H9 (cell line): ENCODE measurements at regions not wholly inside any gene's neighbourhood (a gene's known extent, or its start where the extent isn't known, plus 50 kb on each side); places are given as distances from the start of the nearest gene placed in this dataset.

Experiments used
- DNase-seq: peaks from one replicate; pipeline ENCODE4 v3.0.0-alpha.2; 2017
- H2AFZ ChIP-seq: one replicate; pipeline ENCODE4 v1.6.1; 2013; ENCODE audit warnings: mild to moderate bottlenecking, low read length, control low read depth, moderate library complexity
- H2AK5ac ChIP-seq: 2 replicates; pipeline ENCODE4 v1.6.1; 2013; ENCODE audit warnings: low read length, control low read depth, mixed read lengths; ENCODE audit not compliant: insufficient read length
- H2BK120ac ChIP-seq: one replicate; pipeline ENCODE4 v1.6.1; 2013; ENCODE audit warnings: low read depth, mild to moderate bottlenecking, low read length, control low read depth, inconsistent platforms; ENCODE audit not compliant: poor library complexity, severe bottlenecking
- H2BK12ac ChIP-seq: 2 replicates; pipeline ENCODE4 v1.6.1; 2013; ENCODE audit warnings: low read length, control low read depth, mixed read lengths, low read depth; ENCODE audit not compliant: insufficient read length
- H2BK15ac ChIP-seq: 2 replicates; pipeline ENCODE4 v1.6.1; 2013; ENCODE audit warnings: low read depth, low read length, control low read depth
- H2BK20ac ChIP-seq: one replicate; pipeline ENCODE4 v1.6.1; 2013; ENCODE audit warnings: low read depth, mild to moderate bottlenecking, low read length, control low read depth, inconsistent platforms; ENCODE audit not compliant: poor library complexity, severe bottlenecking
- H2BK5ac ChIP-seq: 2 replicates; pipeline ENCODE4 v1.6.1; 2013; ENCODE audit warnings: low read length, control low read depth, mixed read lengths; ENCODE audit not compliant: insufficient read length
- H3K14ac ChIP-seq: 2 replicates; pipeline ENCODE4 v1.6.1; 2013; ENCODE audit warnings: low read length, control low read depth; ENCODE audit not compliant: insufficient read depth
- H3K18ac ChIP-seq: 2 replicates; pipeline ENCODE4 v1.6.1; 2013; ENCODE audit warnings: low read depth, mild to moderate bottlenecking, mixed read lengths, low read length, control low read depth; ENCODE audit not compliant: insufficient read length
- H3K23ac ChIP-seq: 2 replicates; pipeline ENCODE4 v1.6.1; 2013; ENCODE audit warnings: low read length, control low read depth, mixed read lengths, low read depth; ENCODE audit not compliant: insufficient read length
- H3K23me2 ChIP-seq: 2 replicates; pipeline ENCODE4 v1.6.1; 2013; ENCODE audit warnings: low read depth, mild to moderate bottlenecking, mixed read lengths, low read length, control low read depth; ENCODE audit not compliant: insufficient read length, poor library complexity, severe bottlenecking
- H3K27ac ChIP-seq: 2 replicates; pipeline ENCODE4 v1.5.1; 2013; ENCODE audit warnings: low read length, control low read depth, mixed read lengths, low read depth; ENCODE audit not compliant: insufficient read length
- H3K27me3 ChIP-seq: 2 replicates; pipeline ENCODE4 v1.6.1; 2013; ENCODE audit warnings: low read length, control low read depth, inconsistent platforms; ENCODE audit not compliant: insufficient read depth
- H3K4ac ChIP-seq: 2 replicates; pipeline ENCODE4 v1.6.1; 2013; ENCODE audit warnings: low read depth, mild to moderate bottlenecking, control low read depth, inconsistent platforms, low read length, moderate library complexity
- H3K4me1 ChIP-seq: 2 replicates; pipeline ENCODE4 v1.6.1; 2013; ENCODE audit warnings: low read length, control low read depth, inconsistent platforms; ENCODE audit not compliant: insufficient read depth
- H3K4me2 ChIP-seq: 2 replicates; pipeline ENCODE4 v1.6.1; 2013; ENCODE audit warnings: low read length, control low read depth, mixed read lengths; ENCODE audit not compliant: insufficient read length, insufficient read depth
- H3K56ac ChIP-seq: 2 replicates; pipeline ENCODE4 v1.6.1; 2013; ENCODE audit warnings: low read depth, mild to moderate bottlenecking, mixed read lengths, low read length, control low read depth; ENCODE audit not compliant: insufficient read length
- H3K79me1 ChIP-seq: 2 replicates; pipeline ENCODE4 v1.6.1; 2013; ENCODE audit warnings: low read depth, mild to moderate bottlenecking, moderate library complexity, low read length, control low read depth, inconsistent platforms; ENCODE audit not compliant: insufficient read depth, poor library complexity, severe bottlenecking
- H3K79me2 ChIP-seq: 2 replicates; pipeline ENCODE4 v1.6.1; 2013; ENCODE audit warnings: low read length, control low read depth, inconsistent platforms; ENCODE audit not compliant: insufficient read depth
- H3K9ac ChIP-seq: 2 replicates; pipeline ENCODE4 v1.6.1; 2013; ENCODE audit warnings: low read length, control low read depth, mixed read lengths; ENCODE audit not compliant: insufficient read length; ENCODE audit errors: extremely low read depth
- H3K9me3 ChIP-seq: one replicate; pipeline ENCODE4 v1.6.1; 2013; ENCODE audit warnings: low read depth, low read length, inconsistent platforms; ENCODE audit not compliant: control insufficient read depth
- H3T11ph ChIP-seq: one replicate; pipeline ENCODE4 v1.6.1; 2013; ENCODE audit warnings: mild to moderate bottlenecking, low read length, control low read depth, inconsistent platforms
- H4K20me1 ChIP-seq: one replicate; pipeline ENCODE4 v1.6.1; 2013; ENCODE audit not compliant: control insufficient read depth, insufficient read length, insufficient read depth
- H4K5ac ChIP-seq: 2 replicates; pipeline ENCODE4 v1.6.1; 2013; ENCODE audit warnings: low read depth, mild to moderate bottlenecking, mixed read lengths, low read length, control low read depth; ENCODE audit not compliant: insufficient read length
- H4K8ac ChIP-seq: replicated peaks from 2 replicates; pipeline ENCODE4 v1.6.1; 2013; ENCODE audit warnings: low read length, control low read depth, mixed read lengths, low read depth; ENCODE audit not compliant: insufficient read length
- H4K91ac ChIP-seq: 2 replicates; pipeline ENCODE4 v1.6.1; 2013; ENCODE audit warnings: low read depth, mild to moderate bottlenecking, moderate library complexity, mixed read lengths, low read length, control low read depth; ENCODE audit not compliant: insufficient read length
- H3K27ac Mint-ChIP-seq, 3 experiments: 2 replicates in 2 of 3; 3 replicates in 1 of 3; pipeline ENCODE4 v1.8.0; 2020 to 2021; ENCODE audit warnings: mixed read lengths in 3 of 3, mild to moderate bottlenecking in 1 of 3, moderate library complexity in 1 of 3
- H3K27me3 Mint-ChIP-seq: 2 replicates; pipeline ENCODE4 v1.8.0; 2021; ENCODE audit warnings: low read depth, mild to moderate bottlenecking, moderate library complexity, mixed read lengths
- H3K36me3 Mint-ChIP-seq, 3 experiments: 2 replicates in 2 of 3; 3 replicates in 1 of 3; pipeline ENCODE4 v1.8.0; 2020 to 2021; ENCODE audit warnings: low read depth in 3 of 3, mixed read lengths in 3 of 3; ENCODE audit not compliant: insufficient read depth in 1 of 3
- H3K4me1 Mint-ChIP-seq, 2 experiments: 2 replicates each; pipeline ENCODE4 v1.8.0; 2020; ENCODE audit warnings: mixed read lengths in 2 of 2
- H3K4me3 Mint-ChIP-seq, 2 experiments: 2 replicates in 1 of 2; 3 replicates in 1 of 2; pipeline ENCODE4 v1.8.0; 2020 to 2021; ENCODE audit warnings: mild to moderate bottlenecking in 2 of 2, mixed read lengths in 2 of 2, moderate library complexity in 1 of 2
- H3K9me3 Mint-ChIP-seq, 2 experiments: 2 replicates in 1 of 2; 3 replicates in 1 of 2; pipeline ENCODE4 v1.8.0; 2020; ENCODE audit warnings: mild to moderate bottlenecking in 2 of 2, mixed read lengths in 2 of 2, moderate library complexity in 1 of 2
- WGBS: extraction: QIAGEN DNeasy Blood & Tissue Kit; methylation state at CpG from one replicate; pipeline ENCODE4 v1.1.7; 2013; ENCODE audit warnings: missing lambda C conversion rate, low lambda C conversion rate, mixed read lengths; ENCODE audit not compliant: insufficient read length; ENCODE audit errors: extremely low coverage; 5-methylcytosine and 5-hydroxymethylcytosine counted together
- TF ChIP-seq, protein P1 (sequence below): fragments of 200-600 bp; sonication (generic); conservative IDR thresholded peaks from 3 replicates; pipeline ENCODE4 v1.8.0; 2021; ENCODE audit warnings: antibody characterized with exemption, mild to moderate bottlenecking

GRCh38 chr10:128437786-128438345, 311.6 kb upstream of the MKI67 start:
- no peak overlapping the region for H2BK20ac ChIP-seq
- no peak overlapping the region for H4K5ac ChIP-seq
- H3K56ac ChIP-seq = no peak overlapping the region
- H3K79me2 ChIP-seq = no peaks in the 10 kb centered on the region
- no peak overlapping the region for H2AK5ac ChIP-seq
- no peaks in the 10 kb centered on the region; a peak in 1 of 5 replicates for H3K9me3 Mint-ChIP-seq
- TF ChIP-seq, protein P1, sequence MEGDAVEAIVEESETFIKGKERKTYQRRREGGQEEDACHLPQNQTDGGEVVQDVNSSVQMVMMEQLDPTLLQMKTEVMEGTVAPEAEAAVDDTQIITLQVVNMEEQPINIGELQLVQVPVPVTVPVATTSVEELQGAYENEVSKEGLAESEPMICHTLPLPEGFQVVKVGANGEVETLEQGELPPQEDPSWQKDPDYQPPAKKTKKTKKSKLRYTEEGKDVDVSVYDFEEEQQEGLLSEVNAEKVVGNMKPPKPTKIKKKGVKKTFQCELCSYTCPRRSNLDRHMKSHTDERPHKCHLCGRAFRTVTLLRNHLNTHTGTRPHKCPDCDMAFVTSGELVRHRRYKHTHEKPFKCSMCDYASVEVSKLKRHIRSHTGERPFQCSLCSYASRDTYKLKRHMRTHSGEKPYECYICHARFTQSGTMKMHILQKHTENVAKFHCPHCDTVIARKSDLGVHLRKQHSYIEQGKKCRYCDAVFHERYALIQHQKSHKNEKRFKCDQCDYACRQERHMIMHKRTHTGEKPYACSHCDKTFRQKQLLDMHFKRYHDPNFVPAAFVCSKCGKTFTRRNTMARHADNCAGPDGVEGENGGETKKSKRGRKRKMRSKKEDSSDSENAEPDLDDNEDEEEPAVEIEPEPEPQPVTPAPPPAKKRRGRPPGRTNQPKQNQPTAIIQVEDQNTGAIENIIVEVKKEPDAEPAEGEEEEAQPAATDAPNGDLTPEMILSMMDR = no peak
- H4K8ac ChIP-seq = no peak overlapping the region
- no CpG with 5 or more reads among the region's 13 CpGs for WGBS
- no peak overlapping the region for H3K18ac ChIP-seq
- no peak overlapping the region for H3K27ac ChIP-seq
- H2AFZ ChIP-seq = no peak overlapping the region
- no peaks in the 10 kb centered on the region; the same call in 1 of the 2 replicates for H3K27me3 Mint-ChIP-seq
- H3K14ac ChIP-seq = no peak overlapping the region
- no peak overlapping the region for H3K9ac ChIP-seq
- H3K4me1 Mint-ChIP-seq = peaks cover 37 to 39% of the 10 kb centered on the region in 2 experiments
- H3K4me1 ChIP-seq = no peaks in the 10 kb centered on the region; the same call in 1 of the 2 replicates
- no peaks in the 10 kb centered on the region for H3K79me1 ChIP-seq
- no peak overlapping the region for H2BK5ac ChIP-seq
- no peak overlapping the region; a peak in 1 of 7 replicates for H3K27ac Mint-ChIP-seq
- H3K4me2 ChIP-seq = no peak overlapping the region
- no peak overlapping the region for H4K91ac ChIP-seq
- no peak overlapping the region for H2BK15ac ChIP-seq
- no peak overlapping the region for H3K23ac ChIP-seq
- H4K20me1 ChIP-seq = no peaks in the 10 kb centered on the region
- no peaks in the 10 kb centered on the region for H3K23me2 ChIP-seq
- H3K4me3 Mint-ChIP-seq = no peak overlapping the region
- no peak overlapping the region for H3T11ph ChIP-seq
- no peak overlapping the region for H3K4ac ChIP-seq
- no peak overlapping the region for H2BK120ac ChIP-seq
- no peaks in the 10 kb centered on the region for H3K27me3 ChIP-seq
- no peak for DNase-seq
- no peak overlapping the region for H2BK12ac ChIP-seq
- no peaks in the 10 kb centered on the region for H3K9me3 ChIP-seq
- H3K36me3 Mint-ChIP-seq = no peaks in the 10 kb centered on the region; a peak in 1 of 7 replicates
